Astrocyte of the cerebellum (primary cell): ENCODE measurements at regions not wholly inside any gene's neighbourhood (a gene's known extent, or its start where the extent isn't known, plus 50 kb on each side); places are given as distances from the start of the nearest gene placed in this dataset.

Experiments
- DNase-seq: peaks from one replicate; pipeline ENCODE4 v3.0.0-alpha.2; 2011; ENCODE audit warnings: low read depth
- H3K4me3 ChIP-seq: 2 replicates; pipeline ENCODE4 v1.5.1; 2011; ENCODE audit warnings: mild to moderate bottlenecking, low read depth, low read length, moderate library complexity
- CTCF ChIP-seq: IDR thresholded peaks from 2 replicates; pipeline ENCODE4 v1.5.1; 2012; ENCODE audit warnings: low read length, low read depth, moderate library complexity, mild to moderate bottlenecking; ENCODE audit errors: missing control alignments
- in situ Hi-C: cut with HindIII; loops from 2 replicates; pipeline ENCODE4 v1.10.0; 2017; ENCODE audit warnings: low sequenced_read_pairs

GRCh38 chr2:188181884-188182283 lies 109.8 kb upstream of the GULP1 start:
- H3K4me3 ChIP-seq, result no peak overlapping the region
- in situ Hi-C loops, result no loop called here
- DNase-seq, result no peak
- no peak for TF ChIP-seq CTCF

- DNase-seq, result no peak
- TF ChIP-seq CTCF, result no peak
- no peak overlapping the region for H3K4me3 ChIP-seq
- in situ Hi-C loops, result no loop called here
Observed at GRCh38 chr2:188187726-188188125, 103.9 kb upstream of the GULP1 start.

GRCh38 chr2:188189356-188189755 lies 102.3 kb upstream of the GULP1 start:
- DNase-seq, result no peak
- in situ Hi-C loops, result no loop called here
- no peak for TF ChIP-seq CTCF
- H3K4me3 ChIP-seq, result no peak overlapping the region

GRCh38 chr2:188193230-188193629 lies 98.4 kb upstream of the GULP1 start:
- no peak for TF ChIP-seq CTCF
- DNase-seq, result no peak
- H3K4me3 ChIP-seq, result no peak overlapping the region
- in situ Hi-C loops, result no loop called here

GRCh38 chr2:188196343-188197008 lies 95.2 kb upstream of the GULP1 start:
- no peak for TF ChIP-seq CTCF
- in situ Hi-C loops, result no loop called here
- DNase-seq, result no peak
- no peak overlapping the region for H3K4me3 ChIP-seq

GRCh38 chr2:188199716-188200128 lies 92.0 kb upstream of the GULP1 start:
- peak; percentile 78 for DNase-seq

More at GRCh38 chr2:188199716-188200128, 92.0 kb upstream of the GULP1 start:
- H3K4me3 ChIP-seq, result no peak overlapping the region
- in situ Hi-C loops, result no loop called here
- no peak for TF ChIP-seq CTCF
